Body of pancreas (tissue), 4 donors: ENCODE measurements at regions not wholly inside any gene's neighbourhood (a gene's known extent, or its start where the extent isn't known, plus 50 kb on each side); places are given as distances from the start of the nearest gene placed in this dataset.

Experiments used
- ATAC-seq: fragments of 150-250 bp; one replicate; pipeline ENCODE4 v1.9.1; 2016
- DNase-seq, 4 donors: peaks; one replicate each; pipeline ENCODE4 v3.0.0-alpha.2; 2019
- H3K27ac ChIP-seq, 4 donors: fragments of 200-600 bp; sonication (generic); 1 replicate in 3 of 4; 2 replicates in 1 of 4; pipeline versions ENCODE4 v1.5.1 to v1.6.1; 2016 to 2019; ENCODE audit warnings: mild to moderate bottlenecking in 1 of 4, mixed read lengths in 1 of 4, moderate library complexity in 1 of 4
- H3K27me3 ChIP-seq, 2 donors: fragments of 200-600 bp; sonication (generic); one replicate each; pipeline ENCODE4 v1.6.0; 2016; ENCODE audit warnings: mild to moderate bottlenecking in 1 of 2
- H3K36me3 ChIP-seq, 2 donors: fragments of 200-600 bp; sonication (generic); replicated peaks in 1 of 2; 2 replicates each; pipeline ENCODE4 v1.5.1; 2016; ENCODE audit warnings: low read depth in 2 of 2; ENCODE audit not compliant: insufficient read depth in 1 of 2
- H3K4me1 ChIP-seq: fragments of 200-600 bp; sonication (generic); one replicate; pipeline ENCODE4 v1.6.0; 2016
- H3K4me3 ChIP-seq, 2 donors: fragments of 200-600 bp; sonication (generic); 1 replicate in 1 of 2; 2 replicates in 1 of 2; pipeline ENCODE4 v1.5.1; 2016 to 2019
- H3K9me3 ChIP-seq, 3 donors: fragments of 200-600 bp; sonication (generic); 1 replicate in 2 of 3; 2 replicates in 1 of 3; pipeline ENCODE4 v1.5.1; 2016
- POLR2A ChIP-seq, 3 donors: fragments of 450-650 bp; IDR thresholded peaks; one replicate each; pipeline ENCODE4 v1.6.1; 2016; ENCODE audit warnings: antibody characterized with exemption in 3 of 3, mild to moderate bottlenecking in 2 of 3
- WGBS, 2 donors: methylation state at CpG; one replicate each; pipeline ENCODE4 v1.1.5; 2017; 5-methylcytosine and 5-hydroxymethylcytosine counted together
- intact Hi-C: fragments of 100-400 bp; cut with DNase I; formaldehyde crosslinking; loops from one replicate; pipeline ENCODE4 v1.15.1; 2023
- TF ChIP-seq, protein P1 (sequence below), 7 experiments: fragments of 450-650 bp in 4 of 7; fragments of 200-600 bp in 3 of 7; sonication (generic) in 3 of 7; IDR thresholded peaks; one replicate each; pipeline ENCODE4 v1.5.1; 2016 to 2019; ENCODE audit warnings: antibody characterized with exemption in 7 of 7

DNA sequence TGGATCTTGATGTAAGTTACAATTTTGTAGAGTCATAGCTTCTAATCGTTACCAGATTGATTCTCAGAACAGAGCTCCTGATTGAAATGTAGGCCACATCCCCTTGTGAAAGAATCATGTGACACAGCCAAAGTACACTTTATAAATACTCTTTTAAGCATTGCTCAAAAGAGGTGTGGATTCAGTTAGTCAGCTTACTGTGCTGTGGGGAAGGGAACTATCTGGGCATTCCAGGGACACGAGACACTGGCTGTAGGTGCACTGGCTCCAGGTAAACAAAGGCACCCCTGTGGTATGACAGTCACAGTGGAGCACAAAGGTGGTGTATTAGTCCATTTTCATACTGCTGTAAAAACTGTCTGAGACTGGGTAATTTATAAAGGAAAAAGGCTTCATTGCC lies 222.8 kb downstream of the LIG4 start:
- Histone ChIP-seq H3K36me3 (no peaks in the 10 kb centered on the region), H3K9me3 (no peaks in the 10 kb centered on the region), H3K27ac (no peak overlapping the region), H3K4me1 (no peaks in the 10 kb centered on the region), H3K4me3 (no peak overlapping the region), H3K27me3 (no peaks in the 10 kb centered on the region)
- ATAC-seq, result no peak
- TF ChIP-seq, protein P1, sequence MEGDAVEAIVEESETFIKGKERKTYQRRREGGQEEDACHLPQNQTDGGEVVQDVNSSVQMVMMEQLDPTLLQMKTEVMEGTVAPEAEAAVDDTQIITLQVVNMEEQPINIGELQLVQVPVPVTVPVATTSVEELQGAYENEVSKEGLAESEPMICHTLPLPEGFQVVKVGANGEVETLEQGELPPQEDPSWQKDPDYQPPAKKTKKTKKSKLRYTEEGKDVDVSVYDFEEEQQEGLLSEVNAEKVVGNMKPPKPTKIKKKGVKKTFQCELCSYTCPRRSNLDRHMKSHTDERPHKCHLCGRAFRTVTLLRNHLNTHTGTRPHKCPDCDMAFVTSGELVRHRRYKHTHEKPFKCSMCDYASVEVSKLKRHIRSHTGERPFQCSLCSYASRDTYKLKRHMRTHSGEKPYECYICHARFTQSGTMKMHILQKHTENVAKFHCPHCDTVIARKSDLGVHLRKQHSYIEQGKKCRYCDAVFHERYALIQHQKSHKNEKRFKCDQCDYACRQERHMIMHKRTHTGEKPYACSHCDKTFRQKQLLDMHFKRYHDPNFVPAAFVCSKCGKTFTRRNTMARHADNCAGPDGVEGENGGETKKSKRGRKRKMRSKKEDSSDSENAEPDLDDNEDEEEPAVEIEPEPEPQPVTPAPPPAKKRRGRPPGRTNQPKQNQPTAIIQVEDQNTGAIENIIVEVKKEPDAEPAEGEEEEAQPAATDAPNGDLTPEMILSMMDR (IDR thresholded peaks at IDR 0.05), result no peak
- no peak for TF ChIP-seq POLR2A (IDR thresholded peaks at IDR 0.05)
- 33% methylated on average over 2 of the region's 2 CpGs for WGBS, 2 donors
- intact Hi-C loops, result no loop called here
- DNase-seq, result no peak

- H3K4me3 ChIP-seq, result no peak overlapping the region
- no peaks in the 10 kb centered on the region for H3K9me3 ChIP-seq
- H3K4me1 ChIP-seq, result no peaks in the 10 kb centered on the region
- H3K36me3 ChIP-seq, result no peaks in the 10 kb centered on the region
- no peak overlapping the region for H3K27ac ChIP-seq
- DNase-seq (no peak), ATAC-seq (no peak)
- H3K27me3 ChIP-seq, result no peaks in the 10 kb centered on the region
- TF ChIP-seq, protein P1 (IDR thresholded peaks at IDR 0.05), result no peak
- TF ChIP-seq POLR2A (IDR thresholded peaks at IDR 0.05), result no peak
- 46 to 56% methylated on average over 4 of the region's 4 CpGs for WGBS, 2 donors
- intact Hi-C loops, result no loop called here
Observed at GRCh38 chr13:107977071-107977574, 238.2 kb downstream of the LIG4 start.

GRCh38 chr13:107976628-107977027 lies 238.7 kb downstream of the LIG4 start:
- intact Hi-C loops, result no loop called here
- no peak for DNase-seq

GRCh38 chr13:107974409-107974808 lies 240.9 kb downstream of the LIG4 start:
- Histone ChIP-seq H3K9me3 (no peaks in the 10 kb centered on the region), H3K4me3 (no peak overlapping the region), H3K27ac (no peak overlapping the region), H3K36me3 (no peaks in the 10 kb centered on the region), H3K27me3 (no peaks in the 10 kb centered on the region), H3K4me1 (no peaks in the 10 kb centered on the region)
- TF ChIP-seq POLR2A (IDR thresholded peaks at IDR 0.05), result no peak
- TF ChIP-seq, protein P1 (IDR thresholded peaks at IDR 0.05), result no peak
- ATAC-seq (no peak), DNase-seq (no peak)
- 40 to 60% methylated on average over 2 of the region's 2 CpGs for WGBS, 2 donors
- intact Hi-C loops, result no loop called here

More at GRCh38 chr13:107976628-107977027, 238.7 kb downstream of the LIG4 start:
- H3K27ac ChIP-seq, result no peak overlapping the region
- H3K4me3 ChIP-seq, result no peak overlapping the region
- 60 to 71% methylated on average over 4 of the region's 4 CpGs for WGBS, 2 donors
- no peak for TF ChIP-seq POLR2A (IDR thresholded peaks at IDR 0.05)
- TF ChIP-seq, protein P1 (IDR thresholded peaks at IDR 0.05), result no peak
- no peaks in the 10 kb centered on the region for H3K36me3 ChIP-seq
- H3K27me3 ChIP-seq, result no peaks in the 10 kb centered on the region
- no peak for ATAC-seq
- no peaks in the 10 kb centered on the region for H3K9me3 ChIP-seq
- H3K4me1 ChIP-seq, result no peaks in the 10 kb centered on the region

DNA sequence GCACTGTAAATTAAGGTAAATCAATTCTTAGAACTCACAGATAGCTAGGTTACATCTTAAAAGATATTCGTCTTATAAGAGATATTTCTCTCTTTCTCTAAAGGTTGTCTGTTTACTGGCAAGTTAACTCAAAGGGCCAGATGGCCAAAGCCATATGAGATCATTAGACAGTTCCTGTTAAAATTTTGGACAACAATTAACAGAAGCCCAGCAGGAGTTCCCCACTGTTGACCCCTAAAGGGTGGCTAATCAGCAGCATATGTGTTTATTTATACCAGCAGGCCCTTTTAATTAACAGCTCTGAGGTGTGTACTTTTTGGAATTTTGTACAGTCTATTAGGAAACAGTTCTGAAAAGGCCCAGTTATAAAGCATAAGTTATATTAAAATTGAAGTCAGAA lies 245.8 kb downstream of the LIG4 start:
- 60 to 66% methylated on average over 1 of the region's 1 CpG for WGBS, 2 donors
- Histone ChIP-seq H3K27me3 (no peaks in the 10 kb centered on the region), H3K4me3 (no peak overlapping the region), H3K9me3 (no peaks in the 10 kb centered on the region), H3K4me1 (no peaks in the 10 kb centered on the region), H3K27ac (no peak overlapping the region), H3K36me3 (no peaks in the 10 kb centered on the region)
- TF ChIP-seq POLR2A (IDR thresholded peaks at IDR 0.05), result no peak
- TF ChIP-seq, protein P1 (IDR thresholded peaks at IDR 0.05), result no peak
- ATAC-seq (no peak), DNase-seq (no peak)
- intact Hi-C loops, result no loop called here
